Endothelial cell of umbilical vein (primary cell): ENCODE measurements at regions not wholly inside any gene's neighbourhood (a gene's known extent, or its start where the extent isn't known, plus 50 kb on each side); places are given as distances from the start of the nearest gene placed in this dataset.

ENCODE experiments used
- BruUV-seq: library from RNA; stranded (reverse); fragments of 400-500 nt; replicated peaks from 2 replicates; lab custom pipeline; 2021; lab: Mats Ljungman, UMichigan
- CTCF ChIA-PET: fragments of 300-600, 350-600 bp; sonication (Branson Sonifier 250); formaldehyde crosslinking; loops from one replicate; lab custom pipeline; 2021; ENCODE audit warnings: antibody characterized with exemption, inconsistent platforms; lab: Charles Lee
- POLR2A ChIA-PET: fragments of 300-600, 350-600 bp; sonication (Branson Sonifier 250); formaldehyde crosslinking; loops from one replicate; lab custom pipeline; 2021; ENCODE audit warnings: antibody characterized with exemption, inconsistent platforms; lab: Charles Lee
- DNase-seq: peaks from one replicate; pipeline ENCODE4 v3.0.0-alpha.2; 2011; ENCODE audit warnings: low read depth, low spot score
- FAIRE-seq: peaks from 2 replicates; lab custom pipeline; 2011; peaks lifted over from hg19 to GRCh38; lab: Jason Lieb, UNC
- H2AFZ ChIP-seq: 2 replicates; pipeline ENCODE4 v1.6.0; 2012; ENCODE audit warnings: low read depth, low read length, control low read depth, inconsistent platforms
- H3K27ac ChIP-seq: 2 replicates; pipeline ENCODE4 v1.5.1; 2011; ENCODE audit warnings: low read depth, mild to moderate bottlenecking, control low read depth, low read length, moderate library complexity; ENCODE audit not compliant: insufficient read depth
- H3K27me3 ChIP-seq, 2 experiments: 2 replicates each; pipeline versions ENCODE4 v1.6.0 to v1.6.1; 2011; ENCODE audit warnings: low read length in 2 of 2, mixed read lengths in 1 of 2; ENCODE audit not compliant: control insufficient read depth in 2 of 2, insufficient read depth in 2 of 2
- H3K36me3 ChIP-seq, 2 experiments: 2 replicates in 1 of 2; 3 replicates in 1 of 2; pipeline ENCODE4 v1.5.1; 2011; ENCODE audit warnings: low read length in 2 of 2, mild to moderate bottlenecking in 1 of 2, moderate library complexity in 1 of 2; ENCODE audit not compliant: control insufficient read depth in 2 of 2, insufficient read depth in 2 of 2; ENCODE audit errors: extremely low read depth in 1 of 2
- H3K4me1 ChIP-seq: 3 replicates; pipeline ENCODE4 v1.5.1; 2011; ENCODE audit warnings: mild to moderate bottlenecking, low read length; ENCODE audit not compliant: control insufficient read depth, insufficient read depth; ENCODE audit errors: extremely low read depth
- H3K4me2 ChIP-seq: 2 replicates; pipeline ENCODE4 v1.6.1; 2011; ENCODE audit warnings: low read length, control low read depth, mixed read lengths; ENCODE audit not compliant: insufficient read depth
- H3K4me3 ChIP-seq, 3 experiments: fragments of 200-600 bp in 1 of 3; sonication (generic), shearing (Covaris generic) in 1 of 3; replicated peaks in 1 of 3; 2 replicates each; pipeline ENCODE4 v1.5.1; 2011 to 2016; ENCODE audit warnings: control low read depth in 3 of 3, low read length in 3 of 3, mild to moderate bottlenecking in 2 of 3, inconsistent platforms in 1 of 3, low read depth in 1 of 3, moderate library complexity in 1 of 3; ENCODE audit not compliant: insufficient read depth in 1 of 3
- H3K79me2 ChIP-seq: 2 replicates; pipeline ENCODE4 v1.6.0; 2012; ENCODE audit warnings: low read length, inconsistent platforms; ENCODE audit not compliant: control insufficient read depth, insufficient read depth
- H3K9ac ChIP-seq: replicated peaks from 2 replicates; pipeline ENCODE3; 2011; ENCODE audit warnings: low read length, control low read depth; ENCODE audit not compliant: insufficient read depth; ENCODE audit errors: extremely low read depth
- H3K9me1 ChIP-seq: replicated peaks from 3 replicates; pipeline ENCODE4 v1.6.0; 2011; ENCODE audit warnings: mild to moderate bottlenecking, low read length; ENCODE audit not compliant: control insufficient read depth, insufficient read depth; ENCODE audit errors: extremely low read depth
- H3K9me3 ChIP-seq: replicated peaks from 2 replicates; pipeline ENCODE4 v1.5.1; 2012; ENCODE audit warnings: low read length, inconsistent platforms; ENCODE audit not compliant: control insufficient read depth, insufficient read depth
- H4K20me1 ChIP-seq: replicated peaks from 2 replicates; pipeline ENCODE3; 2011; ENCODE audit warnings: mild to moderate bottlenecking, low read length; ENCODE audit not compliant: control insufficient read depth, insufficient read depth; ENCODE audit errors: extremely low read depth
- CTCF ChIP-seq, 2 donors: IDR thresholded peaks; 1 replicate in 1 of 2; 2 replicates in 1 of 2; pipeline ENCODE4 v1.5.1; 2011; ENCODE audit warnings: low read length in 2 of 2, mild to moderate bottlenecking in 2 of 2, moderate library complexity in 2 of 2, control low read depth in 1 of 2, inconsistent platforms in 1 of 2, low read depth in 1 of 2; ENCODE audit not compliant: insufficient read depth in 1 of 2; ENCODE audit errors: extremely low read depth in 1 of 2
- EZH2 ChIP-seq: IDR thresholded peaks from 2 replicates; pipeline ENCODE4 v1.6.1; 2012; ENCODE audit warnings: borderline replicate concordance, low read depth, mild to moderate bottlenecking, moderate library complexity, low read length, inconsistent platforms; ENCODE audit not compliant: severe bottlenecking
- FOS ChIP-seq: IDR thresholded peaks from 2 replicates; pipeline ENCODE4 v1.6.1; 2011; ENCODE audit warnings: mild to moderate bottlenecking, low read length, moderate library complexity, borderline replicate concordance; ENCODE audit not compliant: insufficient read depth
- GATA2 ChIP-seq: IDR thresholded peaks from 2 replicates; pipeline ENCODE4 v1.7.0; 2011; ENCODE audit warnings: low read depth, mild to moderate bottlenecking, moderate library complexity, mixed read lengths, low read length; ENCODE audit not compliant: insufficient read length, insufficient read depth
- POLR2A ChIP-seq: IDR thresholded peaks from 2 replicates; pipeline ENCODE4 v1.6.1; 2012; ENCODE audit warnings: low read depth, mild to moderate bottlenecking, control low read depth, low read length
- POLR2AphosphoS5 ChIP-seq: IDR thresholded peaks from 2 replicates; pipeline ENCODE4 v1.6.1; 2012; ENCODE audit warnings: low read depth, mild to moderate bottlenecking, control low read depth, low read length, moderate library complexity; ENCODE audit not compliant: insufficient read depth
- dilution Hi-C: fragments of 300-500 bp; cut with MboI; formaldehyde crosslinking; loops from one replicate; pipeline ENCODE4 v1.15.0; 2019; ENCODE audit warnings: low sequenced_read_pairs; ENCODE audit not compliant: extremely low pct_ligation_motif_present
- intact Hi-C: fragments of 100-400 bp; cut with micrococcal nuclease; formaldehyde crosslinking; loops from one replicate; pipeline ENCODE4 v1.10.0; 2022
- TF ChIP-seq, protein P1 (sequence below): IDR thresholded peaks from 2 replicates; pipeline ENCODE4 v1.6.1; 2011; ENCODE audit not compliant: insufficient read depth, insufficient read length

- Histone ChIP-seq H3K9me3 (no peaks in the 10 kb centered on the region), H3K9me1 (no peaks in the 10 kb centered on the region), H3K27me3 (no peaks in the 10 kb centered on the region), H2AFZ (no peak overlapping the region), H3K4me1 (no peaks in the 10 kb centered on the region), H3K4me2 (no peak overlapping the region), H3K9ac (no peak overlapping the region), H3K79me2 (no peaks in the 10 kb centered on the region), H3K4me3 (no peak overlapping the region), H3K36me3 (no peaks in the 10 kb centered on the region), H4K20me1 (no peaks in the 10 kb centered on the region), H3K27ac (no peak overlapping the region)
- ChIA-PET CTCF (no interaction called here), POLR2A (no interaction called here)
- DNase-seq (no peak), FAIRE-seq (no peak)
- intact Hi-C loops (no loop called here), dilution Hi-C loops (no loop called here)
- BruUV-seq = no TSS peak
- TF ChIP-seq GATA2 = no peak
- no peak for TF ChIP-seq CTCF (IDR thresholded peaks at IDR 0.05; ENCODE audit: extremely low read depth in 1 of 2, insufficient read depth in 1 of 2, low read depth in 1 of 2, low read length in 2 of 2)
- TF ChIP-seq POLR2AphosphoS5 = no peak
- no peak for TF ChIP-seq FOS
- TF ChIP-seq, protein P1, sequence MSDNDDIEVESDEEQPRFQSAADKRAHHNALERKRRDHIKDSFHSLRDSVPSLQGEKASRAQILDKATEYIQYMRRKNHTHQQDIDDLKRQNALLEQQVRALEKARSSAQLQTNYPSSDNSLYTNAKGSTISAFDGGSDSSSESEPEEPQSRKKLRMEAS = no peak
- no peak for TF ChIP-seq EZH2
- no peak for TF ChIP-seq POLR2A
Observed at GRCh38 chr18:44536619-44537018, 144.1 kb upstream of the SETBP1 start.
